Neural cell (in vitro differentiated cells): ENCODE measurements at regions not wholly inside any gene's neighbourhood (a gene's known extent, or its start where the extent isn't known, plus 50 kb on each side); places are given as distances from the start of the nearest gene placed in this dataset.

Experiments
- H2AFZ ChIP-seq: fragments of 200-600, 300-800 bp; sonication (generic), shearing (Covaris generic); 2 replicates; pipeline ENCODE4 v1.6.0; 2014; ENCODE audit warnings: low read depth, mild to moderate bottlenecking, antibody characterized with exemption, low read length, moderate library complexity
- H3F3A ChIP-seq: fragments of 200-600 bp; shearing (Covaris generic); 2 replicates; pipeline ENCODE4 v1.6.1; 2016; ENCODE audit warnings: mild to moderate bottlenecking, moderate library complexity, mixed read lengths, antibody characterized with exemption, low read length; ENCODE audit not compliant: insufficient read depth, poor library complexity, severe bottlenecking
- H3K27ac ChIP-seq: fragments of 200-600, 300-800 bp; sonication (generic), shearing (Covaris generic); 2 replicates; pipeline ENCODE4 v1.5.1; 2014; ENCODE audit warnings: mild to moderate bottlenecking, low read length, moderate library complexity
- H3K27me3 ChIP-seq: fragments of 300-800, 200-600 bp; sonication (generic), shearing (Covaris generic); 2 replicates; pipeline ENCODE4 v1.6.0; 2014; ENCODE audit warnings: mild to moderate bottlenecking, low read depth, low read length, moderate library complexity; ENCODE audit not compliant: insufficient read depth
- H3K36me3 ChIP-seq: fragments of 300-800, 200-600 bp; sonication (generic), shearing (Covaris generic); 2 replicates; pipeline ENCODE4 v1.5.1; 2014; ENCODE audit warnings: mild to moderate bottlenecking, antibody characterized with exemption, low read length, moderate library complexity; ENCODE audit not compliant: insufficient read depth
- H3K4me2 ChIP-seq: fragments of 300-800, 200-600 bp; sonication (generic), shearing (Covaris generic); 2 replicates; pipeline ENCODE4 v1.6.0; 2014; ENCODE audit warnings: mild to moderate bottlenecking, low read length
- H3K4me3 ChIP-seq: fragments of 300-800, 200-600 bp; sonication (generic), shearing (Covaris generic); 2 replicates; pipeline ENCODE4 v1.5.1; 2014; ENCODE audit warnings: mild to moderate bottlenecking, low read length, moderate library complexity
- H3K79me2 ChIP-seq: fragments of 200-600 bp; shearing (Covaris generic); replicated peaks from 2 replicates; pipeline ENCODE4 v1.6.0; 2014; ENCODE audit warnings: mild to moderate bottlenecking, low read length, moderate library complexity; ENCODE audit not compliant: insufficient read depth
- H3K9ac ChIP-seq: fragments of 300-800, 200-600 bp; sonication (generic), shearing (Covaris generic); 2 replicates; pipeline ENCODE4 v1.6.1; 2016; ENCODE audit warnings: mild to moderate bottlenecking, low read length, mixed read lengths
- H3K9me2 ChIP-seq: fragments of 200-600 bp; shearing (Covaris generic); 2 replicates; pipeline ENCODE4 v1.6.1; 2016; ENCODE audit warnings: mild to moderate bottlenecking, low read length, mixed read lengths; ENCODE audit not compliant: insufficient read depth
- H3K9me3 ChIP-seq: fragments of 200-600, 300-800 bp; sonication (generic), shearing (Covaris generic); 2 replicates; pipeline ENCODE4 v1.6.1; 2016; ENCODE audit warnings: mild to moderate bottlenecking, mixed run types, low read length, moderate library complexity, mixed read lengths
- H4K20me1 ChIP-seq: fragments of 200-600 bp; shearing (Covaris generic); 2 replicates; pipeline ENCODE4 v1.6.1; 2016; ENCODE audit warnings: mild to moderate bottlenecking, mixed run types; ENCODE audit not compliant: insufficient read depth
- EP300 ChIP-seq: fragments of 450-650 bp; conservative IDR thresholded peaks from 2 replicates; pipeline ENCODE4 v1.6.1; 2014; ENCODE audit warnings: antibody characterized with exemption, mild to moderate bottlenecking, moderate library complexity; ENCODE audit not compliant: poor library complexity, severe bottlenecking
- EZH2 ChIP-seq: fragments of 200-600, 300-800 bp; shearing (Covaris generic), sonication (generic); IDR thresholded peaks from 2 replicates; pipeline ENCODE4 v1.6.1; 2014; ENCODE audit warnings: antibody characterized with exemption, low read length, borderline replicate concordance, mild to moderate bottlenecking; ENCODE audit not compliant: insufficient read depth, poor library complexity, severe bottlenecking
- MXI1 ChIP-seq: fragments of 450-650 bp; conservative IDR thresholded peaks from 2 replicates; pipeline ENCODE4 v1.6.1; 2014; ENCODE audit warnings: antibody characterized with exemption, mild to moderate bottlenecking; ENCODE audit not compliant: poor library complexity, severe bottlenecking
- POLR2AphosphoS5 ChIP-seq: IDR thresholded peaks from 2 replicates; pipeline ENCODE4 v1.6.1; 2012
- RAD21 ChIP-seq: fragments of 450-650 bp; conservative IDR thresholded peaks from 2 replicates; pipeline ENCODE4 v1.6.1; 2014; ENCODE audit warnings: antibody characterized with exemption, mild to moderate bottlenecking, moderate library complexity
- SMC3 ChIP-seq: fragments of 450-650 bp; conservative IDR thresholded peaks from 2 replicates; pipeline ENCODE4 v1.6.1; 2014; ENCODE audit warnings: antibody characterized with exemption, mild to moderate bottlenecking, moderate library complexity; ENCODE audit not compliant: poor library complexity
- TAF1 ChIP-seq: IDR thresholded peaks from 2 replicates; pipeline ENCODE4 v1.6.1; 2012; ENCODE audit warnings: low read depth
- TF ChIP-seq, protein P1 (sequence below): fragments of 450-650 bp; IDR thresholded peaks from 2 replicates; pipeline ENCODE4 v1.5.1; 2014; ENCODE audit warnings: antibody characterized with exemption, mild to moderate bottlenecking, moderate library complexity; ENCODE audit not compliant: poor library complexity, severe bottlenecking
- TF ChIP-seq, protein P2 (sequence below): IDR thresholded peaks from 2 replicates; pipeline ENCODE4 v1.6.1; 2012; ENCODE audit warnings: borderline replicate concordance

DNA sequence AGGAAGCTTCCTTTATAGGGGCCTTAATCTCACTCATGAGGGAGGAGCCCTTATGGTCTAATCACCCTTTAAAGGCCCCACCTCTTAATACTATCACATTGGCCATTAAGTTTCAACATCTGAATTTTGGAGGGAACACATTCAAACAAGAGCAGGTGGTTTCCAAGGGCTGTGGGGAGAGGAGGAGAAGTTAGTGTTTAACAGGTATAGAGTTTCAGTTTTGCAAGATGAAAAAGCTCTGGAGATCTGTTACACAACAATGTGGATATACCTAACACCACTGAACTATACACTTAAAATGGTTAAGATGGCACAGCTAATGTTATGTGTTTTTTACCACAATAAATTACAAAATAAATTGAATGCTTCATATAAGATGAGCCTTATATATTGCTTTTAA lies 113.4 kb upstream of the DNAH14 start:
- H3K36me3 ChIP-seq: no peaks in the 10 kb centered on the region
- no peaks in the 10 kb centered on the region for H3K79me2 ChIP-seq
- no peak overlapping the region for H2AFZ ChIP-seq
- no peaks in the 10 kb centered on the region for H4K20me1 ChIP-seq
- no peaks in the 10 kb centered on the region for H3K27me3 ChIP-seq
- no peak overlapping the region for H3K4me2 ChIP-seq
- no peak overlapping the region for H3K4me3 ChIP-seq
- no peak overlapping the region for H3K27ac ChIP-seq
- H3K9me2 ChIP-seq: no peaks in the 10 kb centered on the region
- no peak for TF ChIP-seq TAF1
- no peaks in the 10 kb centered on the region for H3K9me3 ChIP-seq
- H3K9ac ChIP-seq: no peak overlapping the region
- no peaks in the 10 kb centered on the region for H3F3A ChIP-seq

DNA sequence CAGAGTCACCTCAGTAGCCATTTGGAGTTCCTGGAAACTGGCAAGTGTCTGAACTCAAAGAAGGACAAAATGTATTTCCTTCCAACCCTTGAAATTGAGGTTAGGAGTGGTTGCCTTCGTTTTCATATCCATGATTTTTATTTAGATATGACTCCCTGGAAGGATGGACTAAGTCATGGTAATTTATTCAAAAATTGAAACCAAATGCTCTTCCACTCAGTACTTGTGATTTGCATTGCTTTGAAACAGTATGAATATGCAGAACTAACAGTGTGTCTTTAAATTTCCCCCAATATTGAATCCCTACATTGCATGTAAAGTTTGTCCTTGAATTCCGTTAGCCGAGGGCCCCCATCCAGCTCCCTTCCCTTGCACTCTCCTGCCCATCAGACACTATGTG lies 112.1 kb upstream of the DNAH14 start:
- H3K4me3 ChIP-seq: no peak overlapping the region
- no peak overlapping the region for H3K27ac ChIP-seq
- no peaks in the 10 kb centered on the region for H3K9me2 ChIP-seq
- no peak overlapping the region for H3K4me2 ChIP-seq
- no peaks in the 10 kb centered on the region for H3F3A ChIP-seq
- H3K36me3 ChIP-seq: no peaks in the 10 kb centered on the region
- no peaks in the 10 kb centered on the region for H3K27me3 ChIP-seq
- H3K9ac ChIP-seq: no peak overlapping the region
- H4K20me1 ChIP-seq: no peaks in the 10 kb centered on the region
- no peak overlapping the region for H2AFZ ChIP-seq
- TF ChIP-seq EP300: no peak
- no peak for TF ChIP-seq EZH2
- no peak for TF ChIP-seq POLR2AphosphoS5
- TF ChIP-seq TAF1: no peak
- TF ChIP-seq, protein P1, sequence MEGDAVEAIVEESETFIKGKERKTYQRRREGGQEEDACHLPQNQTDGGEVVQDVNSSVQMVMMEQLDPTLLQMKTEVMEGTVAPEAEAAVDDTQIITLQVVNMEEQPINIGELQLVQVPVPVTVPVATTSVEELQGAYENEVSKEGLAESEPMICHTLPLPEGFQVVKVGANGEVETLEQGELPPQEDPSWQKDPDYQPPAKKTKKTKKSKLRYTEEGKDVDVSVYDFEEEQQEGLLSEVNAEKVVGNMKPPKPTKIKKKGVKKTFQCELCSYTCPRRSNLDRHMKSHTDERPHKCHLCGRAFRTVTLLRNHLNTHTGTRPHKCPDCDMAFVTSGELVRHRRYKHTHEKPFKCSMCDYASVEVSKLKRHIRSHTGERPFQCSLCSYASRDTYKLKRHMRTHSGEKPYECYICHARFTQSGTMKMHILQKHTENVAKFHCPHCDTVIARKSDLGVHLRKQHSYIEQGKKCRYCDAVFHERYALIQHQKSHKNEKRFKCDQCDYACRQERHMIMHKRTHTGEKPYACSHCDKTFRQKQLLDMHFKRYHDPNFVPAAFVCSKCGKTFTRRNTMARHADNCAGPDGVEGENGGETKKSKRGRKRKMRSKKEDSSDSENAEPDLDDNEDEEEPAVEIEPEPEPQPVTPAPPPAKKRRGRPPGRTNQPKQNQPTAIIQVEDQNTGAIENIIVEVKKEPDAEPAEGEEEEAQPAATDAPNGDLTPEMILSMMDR: no peak
- TF ChIP-seq, protein P2, sequence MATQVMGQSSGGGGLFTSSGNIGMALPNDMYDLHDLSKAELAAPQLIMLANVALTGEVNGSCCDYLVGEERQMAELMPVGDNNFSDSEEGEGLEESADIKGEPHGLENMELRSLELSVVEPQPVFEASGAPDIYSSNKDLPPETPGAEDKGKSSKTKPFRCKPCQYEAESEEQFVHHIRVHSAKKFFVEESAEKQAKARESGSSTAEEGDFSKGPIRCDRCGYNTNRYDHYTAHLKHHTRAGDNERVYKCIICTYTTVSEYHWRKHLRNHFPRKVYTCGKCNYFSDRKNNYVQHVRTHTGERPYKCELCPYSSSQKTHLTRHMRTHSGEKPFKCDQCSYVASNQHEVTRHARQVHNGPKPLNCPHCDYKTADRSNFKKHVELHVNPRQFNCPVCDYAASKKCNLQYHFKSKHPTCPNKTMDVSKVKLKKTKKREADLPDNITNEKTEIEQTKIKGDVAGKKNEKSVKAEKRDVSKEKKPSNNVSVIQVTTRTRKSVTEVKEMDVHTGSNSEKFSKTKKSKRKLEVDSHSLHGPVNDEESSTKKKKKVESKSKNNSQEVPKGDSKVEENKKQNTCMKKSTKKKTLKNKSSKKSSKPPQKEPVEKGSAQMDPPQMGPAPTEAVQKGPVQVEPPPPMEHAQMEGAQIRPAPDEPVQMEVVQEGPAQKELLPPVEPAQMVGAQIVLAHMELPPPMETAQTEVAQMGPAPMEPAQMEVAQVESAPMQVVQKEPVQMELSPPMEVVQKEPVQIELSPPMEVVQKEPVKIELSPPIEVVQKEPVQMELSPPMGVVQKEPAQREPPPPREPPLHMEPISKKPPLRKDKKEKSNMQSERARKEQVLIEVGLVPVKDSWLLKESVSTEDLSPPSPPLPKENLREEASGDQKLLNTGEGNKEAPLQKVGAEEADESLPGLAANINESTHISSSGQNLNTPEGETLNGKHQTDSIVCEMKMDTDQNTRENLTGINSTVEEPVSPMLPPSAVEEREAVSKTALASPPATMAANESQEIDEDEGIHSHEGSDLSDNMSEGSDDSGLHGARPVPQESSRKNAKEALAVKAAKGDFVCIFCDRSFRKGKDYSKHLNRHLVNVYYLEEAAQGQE: no peak
- TF ChIP-seq SMC3: no peak
- TF ChIP-seq RAD21: no peak
- no peak for TF ChIP-seq MXI1
- H3K9me3 ChIP-seq: no peaks in the 10 kb centered on the region
- no peaks in the 10 kb centered on the region for H3K79me2 ChIP-seq

DNA sequence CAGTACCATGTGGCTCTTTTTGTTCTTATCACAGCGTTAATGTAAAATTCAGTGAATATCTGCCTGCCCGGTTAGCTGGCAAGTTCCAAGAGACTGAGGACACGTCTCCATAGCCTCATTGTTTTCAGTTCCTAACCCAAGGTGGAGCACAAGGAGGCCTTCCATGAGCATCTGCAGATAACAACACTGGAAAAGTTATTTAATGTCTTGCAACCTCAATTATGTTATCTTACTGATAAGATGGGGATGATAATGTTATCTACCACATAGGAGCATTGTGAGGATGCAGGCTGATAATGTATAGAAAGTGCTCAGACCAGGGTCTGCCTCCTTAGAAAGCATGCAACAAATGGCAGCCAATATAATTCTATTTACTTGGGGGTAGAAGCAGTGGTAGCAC lies 109.6 kb upstream of the DNAH14 start:
- H3K9me2 ChIP-seq: no peaks in the 10 kb centered on the region
- no peaks in the 10 kb centered on the region for H3K79me2 ChIP-seq
- no peaks in the 10 kb centered on the region for H3K9me3 ChIP-seq
- no peaks in the 10 kb centered on the region for H3F3A ChIP-seq
- TF ChIP-seq SMC3: no peak
- TF ChIP-seq, protein P1: no peak
- no peak for TF ChIP-seq EP300
- no peak for TF ChIP-seq EZH2
- TF ChIP-seq MXI1: no peak
- TF ChIP-seq, protein P2: no peak
- no peak for TF ChIP-seq TAF1
- TF ChIP-seq RAD21: no peak
- TF ChIP-seq POLR2AphosphoS5: no peak
- no peak overlapping the region for H3K9ac ChIP-seq
- H3K27ac ChIP-seq: no peak overlapping the region
- H3K27me3 ChIP-seq: no peaks in the 10 kb centered on the region
- no peak overlapping the region for H3K4me3 ChIP-seq
- H3K4me2 ChIP-seq: no peak overlapping the region
- no peaks in the 10 kb centered on the region for H4K20me1 ChIP-seq
- H3K36me3 ChIP-seq: no peaks in the 10 kb centered on the region
- no peak overlapping the region for H2AFZ ChIP-seq
